HEK293 (cell line): ENCODE measurements at regions not wholly inside any gene's neighbourhood (a gene's known extent, or its start where the extent isn't known, plus 50 kb on each side); places are given as distances from the start of the nearest gene placed in this dataset.

Source experiments
- CTCF ChIA-PET: fragments of 350-600 bp; formaldehyde crosslinking; extraction: SDS; loops from one replicate; lab custom pipeline; 2021; ENCODE audit warnings: antibody characterized with exemption; lab: Yijun Ruan, JAX
- POLR2A ChIA-PET: fragments of 300-600 bp; formaldehyde crosslinking; extraction: SDS; loops from one replicate; lab custom pipeline; 2020; ENCODE audit warnings: antibody characterized with exemption, inconsistent platforms; lab: Yijun Ruan, JAX
- H3K27ac ChIP-seq: fragments of 200-500 bp; sonication (Bioruptor generic); 2 replicates; pipeline ENCODE4 v1.5.1; 2014; ENCODE audit warnings: low read depth, low read length, control low read depth, inconsistent platforms; ENCODE audit errors: extremely low read depth
- H3K36me3 ChIP-seq, 2 experiments: fragments of 200-500 bp in 1 of 2; sonication (Bioruptor generic) in 1 of 2; 1 replicate in 1 of 2; 2 replicates in 1 of 2; pipeline ENCODE4 v1.5.1; 2014 to 2017; ENCODE audit warnings: inconsistent platforms in 2 of 2, low read length in 2 of 2; ENCODE audit not compliant: control insufficient read depth in 2 of 2, insufficient read depth in 1 of 2
- H3K4me1 ChIP-seq: fragments of 200-500 bp; sonication (Bioruptor generic); 2 replicates; pipeline ENCODE4 v1.5.1; 2014; ENCODE audit warnings: mild to moderate bottlenecking, low read length, inconsistent platforms; ENCODE audit not compliant: control insufficient read depth, insufficient read depth
- H3K4me3 ChIP-seq: 2 replicates; pipeline ENCODE4 v1.5.1; 2011; ENCODE audit warnings: low read depth, mild to moderate bottlenecking, control low read depth, low read length, moderate library complexity
- H3K9me3 ChIP-seq: fragments of 200-500 bp; sonication (Bioruptor generic); 2 replicates; pipeline ENCODE4 v1.5.1; 2014; ENCODE audit warnings: low read depth, low read length, inconsistent platforms; ENCODE audit not compliant: control insufficient read depth, insufficient read depth
- EGR2 ChIP-seq: fragments of 450-650 bp; formaldehyde crosslinking; IDR thresholded peaks from 2 replicates; pipeline ENCODE4 v1.5.1; 2016; ENCODE audit warnings: low read depth, missing biosample characterization, missing genetic modification characterization
- GFI1B ChIP-seq: fragments of 450-650 bp; formaldehyde crosslinking; IDR thresholded peaks from 2 replicates; pipeline ENCODE4 v1.5.1; 2016; ENCODE audit warnings: missing biosample characterization, missing genetic modification characterization
- GLIS2 ChIP-seq: fragments of 450-650 bp; formaldehyde crosslinking; IDR thresholded peaks from 2 replicates; pipeline ENCODE4 v1.5.1; 2016; ENCODE audit warnings: missing biosample characterization, missing genetic modification characterization
- MEIS1 ChIP-seq: sonication (generic); formaldehyde crosslinking; IDR thresholded peaks from 2 replicates; pipeline ENCODE4 v1.8.1; 2022; ENCODE audit warnings: missing genetic modification reagents, mild to moderate bottlenecking, borderline replicate concordance
- MYNN ChIP-seq: fragments of 450-650 bp; formaldehyde crosslinking; IDR thresholded peaks from 2 replicates; pipeline ENCODE4 v1.5.1; 2016; ENCODE audit warnings: missing biosample characterization, missing genetic modification characterization, borderline replicate concordance
- OVOL3 ChIP-seq: fragments of 450-650 bp; formaldehyde crosslinking; IDR thresholded peaks from 2 replicates; pipeline ENCODE4 v1.5.1; 2016; ENCODE audit warnings: missing biosample characterization, missing genetic modification characterization
- ZBTB17 ChIP-seq: fragments of 450-650 bp; formaldehyde crosslinking; IDR thresholded peaks from 2 replicates; pipeline ENCODE4 v1.5.1; 2016; ENCODE audit warnings: missing biosample characterization, missing genetic modification characterization
- ZBTB20 ChIP-seq: fragments of 450-650 bp; formaldehyde crosslinking; IDR thresholded peaks from 2 replicates; pipeline ENCODE4 v1.5.1; 2016; ENCODE audit warnings: missing biosample characterization, missing genetic modification characterization
- ZBTB49 ChIP-seq: fragments of 450-650 bp; formaldehyde crosslinking; IDR thresholded peaks from 2 replicates; pipeline ENCODE4 v1.5.1; 2016; ENCODE audit warnings: missing biosample characterization, missing genetic modification characterization, low read depth
- ZFHX2 ChIP-seq: fragments of 450-650 bp; formaldehyde crosslinking; conservative IDR thresholded peaks from 2 replicates; pipeline ENCODE4 v1.5.1; 2016; ENCODE audit warnings: missing biosample characterization, missing genetic modification characterization
- ZNF133 ChIP-seq: fragments of 450-650 bp; formaldehyde crosslinking; IDR thresholded peaks from 2 replicates; pipeline ENCODE4 v1.5.1; 2016; ENCODE audit warnings: missing biosample characterization, missing genetic modification characterization
- ZNF416 ChIP-seq: fragments of 450-650 bp; formaldehyde crosslinking; IDR thresholded peaks from 2 replicates; pipeline ENCODE4 v1.5.1; 2016; ENCODE audit warnings: missing biosample characterization, missing genetic modification characterization
- ZNF426 ChIP-seq: fragments of 450-650 bp; formaldehyde crosslinking; IDR thresholded peaks from 2 replicates; pipeline ENCODE4 v1.5.1; 2017; ENCODE audit warnings: missing biosample characterization, missing genetic modification characterization, mild to moderate bottlenecking, inconsistent platforms, moderate library complexity
- ZNF473 ChIP-seq: fragments of 450-650 bp; formaldehyde crosslinking; IDR thresholded peaks from 2 replicates; pipeline ENCODE4 v1.5.1; 2017; ENCODE audit warnings: missing biosample characterization, missing genetic modification characterization
- ZNF544 ChIP-seq: fragments of 450-650 bp; formaldehyde crosslinking; IDR thresholded peaks from 2 replicates; pipeline ENCODE4 v1.5.0; 2017; ENCODE audit warnings: missing biosample characterization, missing genetic modification characterization
- ZNF610 ChIP-seq: fragments of 450-650 bp; formaldehyde crosslinking; IDR thresholded peaks from 2 replicates; pipeline ENCODE4 v1.5.1; 2016; ENCODE audit warnings: missing biosample characterization, missing genetic modification characterization, borderline replicate concordance
- ZNF768 ChIP-seq: fragments of 450-650 bp; formaldehyde crosslinking; IDR thresholded peaks from 2 replicates; pipeline ENCODE4 v1.5.1; 2018; ENCODE audit warnings: missing biosample characterization, mild to moderate bottlenecking, missing genetic modification characterization
- ZNF785 ChIP-seq: fragments of 450-650 bp; formaldehyde crosslinking; IDR thresholded peaks from 2 replicates; pipeline ENCODE4 v1.5.1; 2016; ENCODE audit warnings: missing biosample characterization, missing genetic modification characterization
- TF ChIP-seq, protein P1 (sequence below): fragments of 450-650 bp; formaldehyde crosslinking; IDR thresholded peaks from 2 replicates; pipeline ENCODE4 v1.5.1; 2016; ENCODE audit warnings: missing biosample characterization, missing genetic modification characterization
- TF ChIP-seq, protein P2 (sequence below): fragments of 450-650 bp; formaldehyde crosslinking; IDR thresholded peaks from 2 replicates; pipeline ENCODE4 v1.5.1; 2016; ENCODE audit warnings: missing biosample characterization, missing genetic modification characterization
- TF ChIP-seq, protein P3 (sequence below): fragments of 450-650 bp; formaldehyde crosslinking; IDR thresholded peaks from 2 replicates; pipeline ENCODE4 v1.5.1; 2016; ENCODE audit warnings: missing biosample characterization, missing genetic modification characterization

- Histone ChIP-seq H3K27ac (no peak overlapping the region), H3K4me3 (no peak overlapping the region), H3K4me1 (no peaks in the 10 kb centered on the region), H3K36me3 (no peaks in the 10 kb centered on the region), H3K9me3 (no peaks in the 10 kb centered on the region)
- POLR2A ChIA-PET = no interaction called here
- CTCF ChIA-PET = interaction anchor here (0.7 kb wide), 1 partner anchor 34 kb away, joined by 3 read pairs; no protein-coding TSS in a partner anchor
- TF ChIP-seq ZNF544 (tag by site-specific recombination) = no peak
- 0 out of 2 replicates have a peak, but pooled peaks have one; percentile 11 for TF ChIP-seq ZBTB20 (tag by site-specific recombination)
- TF ChIP-seq, protein P1, sequence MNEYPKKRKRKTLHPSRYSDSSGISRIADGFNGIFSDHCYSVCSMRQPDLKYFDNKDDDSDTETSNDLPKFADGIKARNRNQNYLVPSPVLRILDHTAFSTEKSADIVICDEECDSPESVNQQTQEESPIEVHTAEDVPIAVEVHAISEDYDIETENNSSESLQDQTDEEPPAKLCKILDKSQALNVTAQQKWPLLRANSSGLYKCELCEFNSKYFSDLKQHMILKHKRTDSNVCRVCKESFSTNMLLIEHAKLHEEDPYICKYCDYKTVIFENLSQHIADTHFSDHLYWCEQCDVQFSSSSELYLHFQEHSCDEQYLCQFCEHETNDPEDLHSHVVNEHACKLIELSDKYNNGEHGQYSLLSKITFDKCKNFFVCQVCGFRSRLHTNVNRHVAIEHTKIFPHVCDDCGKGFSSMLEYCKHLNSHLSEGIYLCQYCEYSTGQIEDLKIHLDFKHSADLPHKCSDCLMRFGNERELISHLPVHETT (tag by site-specific recombination) = no peak
- no peak for TF ChIP-seq MYNN
- TF ChIP-seq ZNF768 (tag by site-specific recombination) = no peak
- no peak for TF ChIP-seq ZNF610 (tag by site-specific recombination)
- no peak for TF ChIP-seq ZNF416 (tag by site-specific recombination)
- no peak for TF ChIP-seq OVOL3 (tag by site-specific recombination)
- TF ChIP-seq EGR2 (tag by site-specific recombination) = peak; percentile 58
- peak; percentile 67 for TF ChIP-seq ZFHX2
- no peak for TF ChIP-seq ZBTB17 (tag by site-specific recombination)
- no peak for TF ChIP-seq GFI1B (tag by site-specific recombination)
- TF ChIP-seq GLIS2 (tag by site-specific recombination) = no peak
- TF ChIP-seq, protein P2, sequence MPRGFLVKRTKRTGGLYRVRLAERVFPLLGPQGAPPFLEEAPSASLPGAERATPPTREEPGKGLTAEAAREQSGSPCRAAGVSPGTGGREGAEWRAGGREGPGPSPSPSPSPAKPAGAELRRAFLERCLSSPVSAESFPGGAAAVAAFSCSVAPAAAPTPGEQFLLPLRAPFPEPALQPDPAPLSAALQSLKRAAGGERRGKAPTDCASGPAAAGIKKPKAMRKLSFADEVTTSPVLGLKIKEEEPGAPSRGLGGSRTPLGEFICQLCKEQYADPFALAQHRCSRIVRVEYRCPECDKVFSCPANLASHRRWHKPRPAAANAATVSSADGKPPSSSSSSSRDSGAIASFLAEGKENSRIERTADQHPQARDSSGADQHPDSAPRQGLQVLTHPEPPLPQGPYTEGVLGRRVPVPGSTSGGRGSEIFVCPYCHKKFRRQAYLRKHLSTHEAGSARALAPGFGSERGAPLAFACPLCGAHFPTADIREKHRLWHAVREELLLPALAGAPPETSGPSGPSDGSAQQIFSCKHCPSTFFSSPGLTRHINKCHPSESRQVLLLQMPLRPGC (tag by site-specific recombination) = no peak
- TF ChIP-seq MEIS1 (CRISPR knock-in tag) = no peak
- TF ChIP-seq, protein P3, sequence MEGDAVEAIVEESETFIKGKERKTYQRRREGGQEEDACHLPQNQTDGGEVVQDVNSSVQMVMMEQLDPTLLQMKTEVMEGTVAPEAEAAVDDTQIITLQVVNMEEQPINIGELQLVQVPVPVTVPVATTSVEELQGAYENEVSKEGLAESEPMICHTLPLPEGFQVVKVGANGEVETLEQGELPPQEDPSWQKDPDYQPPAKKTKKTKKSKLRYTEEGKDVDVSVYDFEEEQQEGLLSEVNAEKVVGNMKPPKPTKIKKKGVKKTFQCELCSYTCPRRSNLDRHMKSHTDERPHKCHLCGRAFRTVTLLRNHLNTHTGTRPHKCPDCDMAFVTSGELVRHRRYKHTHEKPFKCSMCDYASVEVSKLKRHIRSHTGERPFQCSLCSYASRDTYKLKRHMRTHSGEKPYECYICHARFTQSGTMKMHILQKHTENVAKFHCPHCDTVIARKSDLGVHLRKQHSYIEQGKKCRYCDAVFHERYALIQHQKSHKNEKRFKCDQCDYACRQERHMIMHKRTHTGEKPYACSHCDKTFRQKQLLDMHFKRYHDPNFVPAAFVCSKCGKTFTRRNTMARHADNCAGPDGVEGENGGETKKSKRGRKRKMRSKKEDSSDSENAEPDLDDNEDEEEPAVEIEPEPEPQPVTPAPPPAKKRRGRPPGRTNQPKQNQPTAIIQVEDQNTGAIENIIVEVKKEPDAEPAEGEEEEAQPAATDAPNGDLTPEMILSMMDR (tag by site-specific recombination) = 0 out of 2 replicates have a peak, but pooled peaks have one; percentile 11
- TF ChIP-seq ZNF426 = no peak
- no peak for TF ChIP-seq ZNF785 (tag by site-specific recombination)
- TF ChIP-seq ZBTB49 (tag by site-specific recombination) = no peak
- no peak for TF ChIP-seq ZNF473 (tag by site-specific recombination)
- no peak for TF ChIP-seq ZNF133
- TF ChIP-seq, all 188 proteins: peak for 4
Observed at GRCh38 chr16:86403541-86404163, 106.7 kb upstream of the FOXF1 start.
